GM23338 (cell line): ENCODE measurements at regions not wholly inside any gene's neighbourhood (a gene's known extent, or its start where the extent isn't known, plus 50 kb on each side); places are given as distances from the start of the nearest gene placed in this dataset.

ENCODE experiments used
- ATAC-seq: fragments of 200-7000 bp; cut with Tn5 transposase; 3 replicates; pipeline ENCODE4 v1.9.1; 2020
- DNase-seq: peaks from one replicate; pipeline ENCODE4 v3.0.0-alpha.2; 2015; ENCODE audit warnings: low spot score
- H2AFZ ChIP-seq: fragments of 200-600 bp; sonication (generic); 2 replicates; pipeline ENCODE4 v1.8.0; 2016; ENCODE audit warnings: antibody characterized with exemption, mild to moderate bottlenecking, moderate library complexity
- H3F3A ChIP-seq: fragments of 200-600 bp; sonication (generic); replicated peaks from 2 replicates; pipeline ENCODE4 v1.8.0; 2017; ENCODE audit warnings: antibody characterized with exemption, mixed run types, low read depth
- H3K27ac ChIP-seq: fragments of 200-600 bp; sonication (generic); 2 replicates; pipeline ENCODE4 v1.6.1; 2016; ENCODE audit warnings: low read depth
- H3K27me3 ChIP-seq: fragments of 200-600 bp; sonication (generic); 2 replicates; pipeline ENCODE4 v1.8.0; 2016; ENCODE audit warnings: mild to moderate bottlenecking, mixed run types, moderate library complexity; ENCODE audit not compliant: insufficient read depth
- H3K36me3 ChIP-seq: fragments of 200-600 bp; sonication (generic); 2 replicates; pipeline ENCODE4 v1.8.0; 2016; ENCODE audit warnings: mild to moderate bottlenecking; ENCODE audit not compliant: insufficient read depth
- H3K4me1 ChIP-seq: fragments of 200-600 bp; sonication (generic); 2 replicates; pipeline ENCODE4 v1.8.0; 2016; ENCODE audit warnings: mild to moderate bottlenecking, moderate library complexity; ENCODE audit not compliant: insufficient read depth
- H3K4me2 ChIP-seq: fragments of 200-600 bp; sonication (generic); 2 replicates; pipeline ENCODE4 v1.7.1; 2017; ENCODE audit warnings: mixed run types
- H3K4me3 ChIP-seq: fragments of 200-600 bp; sonication (generic); 2 replicates; pipeline ENCODE4 v1.6.1; 2016; ENCODE audit warnings: mixed run types
- H3K79me2 ChIP-seq: fragments of 200-600 bp; sonication (generic); replicated peaks from 2 replicates; pipeline ENCODE4 v1.8.0; 2017; ENCODE audit warnings: mild to moderate bottlenecking; ENCODE audit not compliant: insufficient read depth
- H3K9me2 ChIP-seq: fragments of 200-600 bp; sonication (generic); 2 replicates; pipeline ENCODE4 v1.8.0; 2017; ENCODE audit not compliant: insufficient read depth
- H4K20me1 ChIP-seq: fragments of 200-600 bp; sonication (generic); replicated peaks from 2 replicates; pipeline ENCODE4 v1.8.0; 2017; ENCODE audit warnings: mild to moderate bottlenecking; ENCODE audit not compliant: insufficient read depth
- H3K27ac Mint-ChIP-seq: 2 replicates; pipeline ENCODE4 v1.8.0; 2020; ENCODE audit warnings: inconsistent platforms, mild to moderate bottlenecking, moderate library complexity, mixed read lengths
- H3K27me3 Mint-ChIP-seq: 3 replicates; pipeline ENCODE4 v1.8.0; 2022; ENCODE audit warnings: low read depth, mild to moderate bottlenecking, moderate library complexity, mixed read lengths, inconsistent platforms; ENCODE audit not compliant: insufficient read depth, poor library complexity
- H3K36me3 Mint-ChIP-seq: 3 replicates; pipeline ENCODE4 v1.8.0; 2021; ENCODE audit warnings: low read depth, mild to moderate bottlenecking, inconsistent platforms, moderate library complexity, mixed read lengths
- H3K4me1 Mint-ChIP-seq: 3 replicates; pipeline ENCODE4 v1.8.0; 2020; ENCODE audit warnings: mild to moderate bottlenecking, inconsistent platforms, mixed read lengths
- H3K4me3 Mint-ChIP-seq: 3 replicates; pipeline ENCODE4 v1.8.0; 2021; ENCODE audit warnings: moderate library complexity, mild to moderate bottlenecking, inconsistent platforms, mixed read lengths
- H3K9me3 Mint-ChIP-seq: 3 replicates; pipeline ENCODE4 v1.8.0; 2020; ENCODE audit warnings: moderate library complexity, mild to moderate bottlenecking, inconsistent platforms, mixed read lengths
- CREB1 ChIP-seq: fragments of 250-450 bp; sonication (Bioruptor Pico); IDR thresholded peaks from 2 replicates; pipeline ENCODE4 v1.5.0; 2020; ENCODE audit warnings: low read depth, mild to moderate bottlenecking, moderate library complexity
- EZH2 ChIP-seq: fragments of 200-600 bp; sonication (generic); IDR thresholded peaks from one replicate; pipeline ENCODE4 v1.8.0; 2017; ENCODE audit warnings: antibody characterized with exemption, mild to moderate bottlenecking, low read depth; ENCODE audit not compliant: unreplicated experiment
- EZH2phosphoT487 ChIP-seq: fragments of 200-600 bp; sonication (generic); IDR thresholded peaks from one replicate; pipeline ENCODE4 v1.8.1; 2018; ENCODE audit warnings: antibody characterized with exemption; ENCODE audit not compliant: unreplicated experiment
- JUNB ChIP-seq: IDR thresholded peaks from one replicate; pipeline ENCODE4 v1.6.1; 2016; ENCODE audit warnings: antibody characterized with exemption; ENCODE audit not compliant: unreplicated experiment
- NANOG ChIP-seq: IDR thresholded peaks from 2 replicates; pipeline ENCODE4 v1.6.1; 2016; ENCODE audit warnings: antibody characterized with exemption, borderline replicate concordance
- STAT1 ChIP-seq: IDR thresholded peaks from one replicate; pipeline ENCODE4 v1.6.1; 2016; ENCODE audit warnings: antibody characterized with exemption; ENCODE audit not compliant: unreplicated experiment
- ZNF114 ChIP-seq: fragments of 250-450 bp; sonication (Bioruptor Pico); IDR thresholded peaks from 2 replicates; pipeline ENCODE4 v1.5.0; 2020; ENCODE audit warnings: mild to moderate bottlenecking, moderate library complexity
- ZNF331 ChIP-seq: fragments of 250-450 bp; sonication (Bioruptor Pico); IDR thresholded peaks from 2 replicates; pipeline ENCODE4 v1.5.0; 2020; ENCODE audit warnings: low read depth, mild to moderate bottlenecking, moderate library complexity
- TF ChIP-seq, protein P1 (sequence below): IDR thresholded peaks from 2 replicates; pipeline ENCODE4 v1.6.1; 2016; ENCODE audit warnings: antibody characterized with exemption
- TF ChIP-seq, protein P2 (sequence below): IDR thresholded peaks from one replicate; pipeline ENCODE4 v1.6.1; 2018; ENCODE audit warnings: antibody characterized with exemption; ENCODE audit not compliant: unreplicated experiment
- TF ChIP-seq, protein P3 (sequence below): fragments of 250-450 bp; sonication (Bioruptor Pico); IDR thresholded peaks from 2 replicates; pipeline ENCODE4 v1.5.0; 2020; ENCODE audit warnings: mild to moderate bottlenecking, moderate library complexity
- TF ChIP-seq, protein P4 (sequence below), 2 experiments: fragments of 200-600 bp in 1 of 2; sonication (generic) in 1 of 2; conservative IDR thresholded peaks; 2 replicates each; pipeline versions ENCODE4 v1.5.1 to v1.6.1; 2016 to 2017; ENCODE audit warnings: antibody characterized with exemption in 2 of 2, low read depth in 2 of 2, mild to moderate bottlenecking in 2 of 2, moderate library complexity in 1 of 2

DNA sequence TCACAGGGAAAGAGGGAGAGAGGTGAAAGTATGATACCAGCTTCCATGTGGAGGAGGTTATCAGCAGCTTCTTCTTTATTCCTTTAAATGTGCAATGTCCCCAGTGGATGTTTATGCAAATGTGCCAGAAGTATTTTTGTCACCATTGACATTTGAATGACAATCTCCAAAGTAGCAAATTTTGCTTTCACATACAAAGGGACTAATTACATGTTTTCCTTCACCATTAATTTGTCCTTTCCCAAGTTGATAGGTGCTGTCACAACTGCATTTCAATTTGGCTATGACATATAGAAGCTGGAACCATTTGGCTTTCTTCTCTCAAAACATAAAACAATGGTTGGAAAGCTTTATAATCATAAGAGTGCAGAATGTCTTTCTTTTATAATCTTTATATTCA, 469.0 kb upstream of the NWD2 start:
- Mint-ChIP-seq H3K27ac (no peak overlapping the region), H3K4me1 (peaks cover 4% of the 10 kb centered on the region; the same call in 1 of the 3 replicates), H3K36me3 (no peaks in the 10 kb centered on the region), H3K27me3 (peaks cover 6% of the 10 kb centered on the region), H3K9me3 (no peaks in the 10 kb centered on the region; the same call in 2 of the 3 replicates), H3K4me3 (no peak overlapping the region)
- H3K4me2 ChIP-seq: no peak overlapping the region
- no peak for ATAC-seq
- no peaks in the 10 kb centered on the region for H3F3A ChIP-seq
- DNase-seq: no peak
- H2AFZ ChIP-seq: no peak overlapping the region
- no peaks in the 10 kb centered on the region for H4K20me1 ChIP-seq
- TF ChIP-seq EZH2: no peak
- no peak for TF ChIP-seq JUNB
- no peak for TF ChIP-seq EZH2phosphoT487
- no peak for TF ChIP-seq ZNF114 (CRISPR knock-in tag)
- TF ChIP-seq, protein P1, sequence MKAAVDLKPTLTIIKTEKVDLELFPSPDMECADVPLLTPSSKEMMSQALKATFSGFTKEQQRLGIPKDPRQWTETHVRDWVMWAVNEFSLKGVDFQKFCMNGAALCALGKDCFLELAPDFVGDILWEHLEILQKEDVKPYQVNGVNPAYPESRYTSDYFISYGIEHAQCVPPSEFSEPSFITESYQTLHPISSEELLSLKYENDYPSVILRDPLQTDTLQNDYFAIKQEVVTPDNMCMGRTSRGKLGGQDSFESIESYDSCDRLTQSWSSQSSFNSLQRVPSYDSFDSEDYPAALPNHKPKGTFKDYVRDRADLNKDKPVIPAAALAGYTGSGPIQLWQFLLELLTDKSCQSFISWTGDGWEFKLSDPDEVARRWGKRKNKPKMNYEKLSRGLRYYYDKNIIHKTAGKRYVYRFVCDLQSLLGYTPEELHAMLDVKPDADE: no peak
- TF ChIP-seq, protein P2, sequence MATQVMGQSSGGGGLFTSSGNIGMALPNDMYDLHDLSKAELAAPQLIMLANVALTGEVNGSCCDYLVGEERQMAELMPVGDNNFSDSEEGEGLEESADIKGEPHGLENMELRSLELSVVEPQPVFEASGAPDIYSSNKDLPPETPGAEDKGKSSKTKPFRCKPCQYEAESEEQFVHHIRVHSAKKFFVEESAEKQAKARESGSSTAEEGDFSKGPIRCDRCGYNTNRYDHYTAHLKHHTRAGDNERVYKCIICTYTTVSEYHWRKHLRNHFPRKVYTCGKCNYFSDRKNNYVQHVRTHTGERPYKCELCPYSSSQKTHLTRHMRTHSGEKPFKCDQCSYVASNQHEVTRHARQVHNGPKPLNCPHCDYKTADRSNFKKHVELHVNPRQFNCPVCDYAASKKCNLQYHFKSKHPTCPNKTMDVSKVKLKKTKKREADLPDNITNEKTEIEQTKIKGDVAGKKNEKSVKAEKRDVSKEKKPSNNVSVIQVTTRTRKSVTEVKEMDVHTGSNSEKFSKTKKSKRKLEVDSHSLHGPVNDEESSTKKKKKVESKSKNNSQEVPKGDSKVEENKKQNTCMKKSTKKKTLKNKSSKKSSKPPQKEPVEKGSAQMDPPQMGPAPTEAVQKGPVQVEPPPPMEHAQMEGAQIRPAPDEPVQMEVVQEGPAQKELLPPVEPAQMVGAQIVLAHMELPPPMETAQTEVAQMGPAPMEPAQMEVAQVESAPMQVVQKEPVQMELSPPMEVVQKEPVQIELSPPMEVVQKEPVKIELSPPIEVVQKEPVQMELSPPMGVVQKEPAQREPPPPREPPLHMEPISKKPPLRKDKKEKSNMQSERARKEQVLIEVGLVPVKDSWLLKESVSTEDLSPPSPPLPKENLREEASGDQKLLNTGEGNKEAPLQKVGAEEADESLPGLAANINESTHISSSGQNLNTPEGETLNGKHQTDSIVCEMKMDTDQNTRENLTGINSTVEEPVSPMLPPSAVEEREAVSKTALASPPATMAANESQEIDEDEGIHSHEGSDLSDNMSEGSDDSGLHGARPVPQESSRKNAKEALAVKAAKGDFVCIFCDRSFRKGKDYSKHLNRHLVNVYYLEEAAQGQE: no peak
- no peak for TF ChIP-seq ZNF331 (CRISPR knock-in tag)
- TF ChIP-seq, protein P3, sequence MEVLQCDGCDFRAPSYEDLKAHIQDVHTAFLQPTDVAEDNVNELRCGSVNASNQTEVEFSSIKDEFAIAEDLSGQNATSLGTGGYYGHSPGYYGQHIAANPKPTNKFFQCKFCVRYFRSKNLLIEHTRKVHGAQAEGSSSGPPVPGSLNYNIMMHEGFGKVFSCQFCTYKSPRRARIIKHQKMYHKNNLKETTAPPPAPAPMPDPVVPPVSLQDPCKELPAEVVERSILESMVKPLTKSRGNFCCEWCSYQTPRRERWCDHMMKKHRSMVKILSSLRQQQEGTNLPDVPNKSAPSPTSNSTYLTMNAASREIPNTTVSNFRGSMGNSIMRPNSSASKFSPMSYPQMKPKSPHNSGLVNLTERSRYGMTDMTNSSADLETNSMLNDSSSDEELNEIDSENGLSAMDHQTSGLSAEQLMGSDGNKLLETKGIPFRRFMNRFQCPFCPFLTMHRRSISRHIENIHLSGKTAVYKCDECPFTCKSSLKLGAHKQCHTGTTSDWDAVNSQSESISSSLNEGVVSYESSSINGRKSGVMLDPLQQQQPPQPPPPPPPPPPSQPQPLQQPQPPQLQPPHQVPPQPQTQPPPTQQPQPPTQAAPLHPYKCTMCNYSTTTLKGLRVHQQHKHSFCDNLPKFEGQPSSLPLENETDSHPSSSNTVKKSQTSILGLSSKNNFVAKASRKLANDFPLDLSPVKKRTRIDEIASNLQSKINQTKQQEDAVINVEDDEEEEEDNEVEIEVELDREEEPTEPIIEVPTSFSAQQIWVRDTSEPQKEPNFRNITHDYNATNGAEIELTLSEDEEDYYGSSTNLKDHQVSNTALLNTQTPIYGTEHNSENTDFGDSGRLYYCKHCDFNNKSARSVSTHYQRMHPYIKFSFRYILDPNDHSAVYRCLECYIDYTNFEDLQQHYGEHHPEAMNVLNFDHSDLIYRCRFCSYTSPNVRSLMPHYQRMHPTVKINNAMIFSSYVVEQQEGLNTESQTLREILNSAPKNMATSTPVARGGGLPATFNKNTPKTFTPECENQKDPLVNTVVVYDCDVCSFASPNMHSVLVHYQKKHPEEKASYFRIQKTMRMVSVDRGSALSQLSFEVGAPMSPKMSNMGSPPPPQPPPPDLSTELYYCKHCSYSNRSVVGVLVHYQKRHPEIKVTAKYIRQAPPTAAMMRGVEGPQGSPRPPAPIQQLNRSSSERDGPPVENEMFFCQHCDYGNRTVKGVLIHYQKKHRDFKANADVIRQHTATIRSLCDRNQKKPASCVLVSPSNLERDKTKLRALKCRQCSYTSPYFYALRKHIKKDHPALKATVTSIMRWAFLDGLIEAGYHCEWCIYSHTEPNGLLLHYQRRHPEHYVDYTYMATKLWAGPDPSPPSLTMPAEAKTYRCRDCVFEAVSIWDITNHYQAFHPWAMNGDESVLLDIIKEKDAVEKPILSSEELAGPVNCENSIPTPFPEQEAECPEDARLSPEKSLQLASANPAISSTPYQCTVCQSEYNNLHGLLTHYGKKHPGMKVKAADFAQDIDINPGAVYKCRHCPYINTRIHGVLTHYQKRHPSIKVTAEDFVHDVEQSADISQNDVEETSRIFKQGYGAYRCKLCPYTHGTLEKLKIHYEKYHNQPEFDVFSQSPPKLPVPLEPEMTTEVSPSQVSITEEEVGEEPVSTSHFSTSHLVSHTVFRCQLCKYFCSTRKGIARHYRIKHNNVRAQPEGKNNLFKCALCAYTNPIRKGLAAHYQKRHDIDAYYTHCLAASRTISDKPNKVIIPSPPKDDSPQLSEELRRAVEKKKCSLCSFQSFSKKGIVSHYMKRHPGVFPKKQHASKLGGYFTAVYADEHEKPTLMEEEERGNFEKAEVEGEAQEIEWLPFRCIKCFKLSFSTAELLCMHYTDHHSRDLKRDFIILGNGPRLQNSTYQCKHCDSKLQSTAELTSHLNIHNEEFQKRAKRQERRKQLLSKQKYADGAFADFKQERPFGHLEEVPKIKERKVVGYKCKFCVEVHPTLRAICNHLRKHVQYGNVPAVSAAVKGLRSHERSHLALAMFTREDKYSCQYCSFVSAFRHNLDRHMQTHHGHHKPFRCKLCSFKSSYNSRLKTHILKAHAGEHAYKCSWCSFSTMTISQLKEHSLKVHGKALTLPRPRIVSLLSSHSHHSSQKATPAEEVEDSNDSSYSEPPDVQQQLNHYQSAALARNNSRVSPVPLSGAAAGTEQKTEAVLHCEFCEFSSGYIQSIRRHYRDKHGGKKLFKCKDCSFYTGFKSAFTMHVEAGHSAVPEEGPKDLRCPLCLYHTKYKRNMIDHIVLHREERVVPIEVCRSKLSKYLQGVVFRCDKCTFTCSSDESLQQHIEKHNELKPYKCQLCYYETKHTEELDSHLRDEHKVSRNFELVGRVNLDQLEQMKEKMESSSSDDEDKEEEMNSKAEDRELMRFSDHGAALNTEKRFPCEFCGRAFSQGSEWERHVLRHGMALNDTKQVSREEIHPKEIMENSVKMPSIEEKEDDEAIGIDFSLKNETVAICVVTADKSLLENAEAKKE (CRISPR knock-in tag): no peak
- TF ChIP-seq STAT1: no peak
- no peak for TF ChIP-seq NANOG
- TF ChIP-seq, protein P4, sequence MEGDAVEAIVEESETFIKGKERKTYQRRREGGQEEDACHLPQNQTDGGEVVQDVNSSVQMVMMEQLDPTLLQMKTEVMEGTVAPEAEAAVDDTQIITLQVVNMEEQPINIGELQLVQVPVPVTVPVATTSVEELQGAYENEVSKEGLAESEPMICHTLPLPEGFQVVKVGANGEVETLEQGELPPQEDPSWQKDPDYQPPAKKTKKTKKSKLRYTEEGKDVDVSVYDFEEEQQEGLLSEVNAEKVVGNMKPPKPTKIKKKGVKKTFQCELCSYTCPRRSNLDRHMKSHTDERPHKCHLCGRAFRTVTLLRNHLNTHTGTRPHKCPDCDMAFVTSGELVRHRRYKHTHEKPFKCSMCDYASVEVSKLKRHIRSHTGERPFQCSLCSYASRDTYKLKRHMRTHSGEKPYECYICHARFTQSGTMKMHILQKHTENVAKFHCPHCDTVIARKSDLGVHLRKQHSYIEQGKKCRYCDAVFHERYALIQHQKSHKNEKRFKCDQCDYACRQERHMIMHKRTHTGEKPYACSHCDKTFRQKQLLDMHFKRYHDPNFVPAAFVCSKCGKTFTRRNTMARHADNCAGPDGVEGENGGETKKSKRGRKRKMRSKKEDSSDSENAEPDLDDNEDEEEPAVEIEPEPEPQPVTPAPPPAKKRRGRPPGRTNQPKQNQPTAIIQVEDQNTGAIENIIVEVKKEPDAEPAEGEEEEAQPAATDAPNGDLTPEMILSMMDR (conservative IDR thresholded peaks at IDR 0.05; ENCODE audit: low read depth in 2 of 2): no peak
- no peak for TF ChIP-seq CREB1
- H3K27me3 ChIP-seq: no peaks in the 10 kb centered on the region
- no peaks in the 10 kb centered on the region; the same call in 1 of the 2 replicates for H3K9me2 ChIP-seq
- H3K4me3 ChIP-seq: no peak overlapping the region
- H3K79me2 ChIP-seq: no peaks in the 10 kb centered on the region
- no peaks in the 10 kb centered on the region for H3K36me3 ChIP-seq
- no peaks in the 10 kb centered on the region; the same call in 1 of the 2 replicates for H3K4me1 ChIP-seq
- no peak overlapping the region for H3K27ac ChIP-seq
